ENCODE measurements at regions not wholly inside any gene's neighbourhood (a gene's known extent, or its start where the extent isn't known, plus 50 kb on each side); places are given as distances from the start of the nearest gene placed in this dataset.

GRCh38 chr4:162221148-162221547, 57.3 kb upstream of the FSTL5 start:
- H3K4me3 ChIP-seq (ENCODE audit: low read depth, low read length): no peak overlapping the region
- DNase-seq (ENCODE audit: low read depth): no peak
- TF ChIP-seq, protein P1, sequence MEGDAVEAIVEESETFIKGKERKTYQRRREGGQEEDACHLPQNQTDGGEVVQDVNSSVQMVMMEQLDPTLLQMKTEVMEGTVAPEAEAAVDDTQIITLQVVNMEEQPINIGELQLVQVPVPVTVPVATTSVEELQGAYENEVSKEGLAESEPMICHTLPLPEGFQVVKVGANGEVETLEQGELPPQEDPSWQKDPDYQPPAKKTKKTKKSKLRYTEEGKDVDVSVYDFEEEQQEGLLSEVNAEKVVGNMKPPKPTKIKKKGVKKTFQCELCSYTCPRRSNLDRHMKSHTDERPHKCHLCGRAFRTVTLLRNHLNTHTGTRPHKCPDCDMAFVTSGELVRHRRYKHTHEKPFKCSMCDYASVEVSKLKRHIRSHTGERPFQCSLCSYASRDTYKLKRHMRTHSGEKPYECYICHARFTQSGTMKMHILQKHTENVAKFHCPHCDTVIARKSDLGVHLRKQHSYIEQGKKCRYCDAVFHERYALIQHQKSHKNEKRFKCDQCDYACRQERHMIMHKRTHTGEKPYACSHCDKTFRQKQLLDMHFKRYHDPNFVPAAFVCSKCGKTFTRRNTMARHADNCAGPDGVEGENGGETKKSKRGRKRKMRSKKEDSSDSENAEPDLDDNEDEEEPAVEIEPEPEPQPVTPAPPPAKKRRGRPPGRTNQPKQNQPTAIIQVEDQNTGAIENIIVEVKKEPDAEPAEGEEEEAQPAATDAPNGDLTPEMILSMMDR (IDR thresholded peaks at IDR 0.05; ENCODE audit: control insufficient read depth, extremely low read depth, insufficient read depth): no peak
